ENCODE measurements at regions not wholly inside any gene's neighbourhood (a gene's known extent, or its start where the extent isn't known, plus 50 kb on each side); places are given as distances from the start of the nearest gene placed in this dataset.

DNA sequence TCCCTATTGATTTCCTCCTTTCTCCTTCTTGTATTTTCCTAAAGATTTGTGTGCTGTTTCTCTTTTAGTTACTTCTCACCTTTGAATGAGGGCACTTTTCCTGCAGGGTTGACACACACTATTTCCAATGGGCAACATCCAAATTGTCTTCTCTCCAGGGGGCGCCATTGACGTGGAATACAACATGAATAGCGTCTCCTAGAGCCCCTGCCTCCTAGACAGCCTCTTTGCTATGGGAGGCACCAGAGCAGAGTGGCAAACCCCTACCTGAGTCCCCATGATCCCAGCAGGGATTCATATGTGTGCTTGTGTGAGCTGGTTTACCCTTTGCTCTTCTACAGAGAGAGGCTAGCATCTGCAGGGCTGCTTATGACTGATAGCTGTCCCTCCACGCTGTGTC lies 61.3 kb upstream of the ITSN2 start:
- no peak overlapping the region for H3K4me3 ChIP-seq (ENCODE audit: low read length)
- H3K27me3 ChIP-seq (ENCODE audit: control insufficient read depth, insufficient read depth, low read length): no peaks in the 10 kb centered on the region
- H3K27ac ChIP-seq (ENCODE audit: low read length): no peak overlapping the region
- 29% methylated on average over 4 of the region's 4 CpGs for WGBS (ENCODE audit: insufficient coverage)
- H3K4me1 ChIP-seq (ENCODE audit: control insufficient read depth, insufficient read depth, low read length): peaks cover 7% of the 10 kb centered on the region
- peak; percentile 69 for DNase-seq
- no peaks in the 10 kb centered on the region for H3K36me3 ChIP-seq (ENCODE audit: control insufficient read depth, insufficient read depth, low read length)
- H3K9me3 ChIP-seq (replicated peaks; ENCODE audit: control insufficient read depth, low read depth, low read length): no peaks in the 10 kb centered on the region

DNA sequence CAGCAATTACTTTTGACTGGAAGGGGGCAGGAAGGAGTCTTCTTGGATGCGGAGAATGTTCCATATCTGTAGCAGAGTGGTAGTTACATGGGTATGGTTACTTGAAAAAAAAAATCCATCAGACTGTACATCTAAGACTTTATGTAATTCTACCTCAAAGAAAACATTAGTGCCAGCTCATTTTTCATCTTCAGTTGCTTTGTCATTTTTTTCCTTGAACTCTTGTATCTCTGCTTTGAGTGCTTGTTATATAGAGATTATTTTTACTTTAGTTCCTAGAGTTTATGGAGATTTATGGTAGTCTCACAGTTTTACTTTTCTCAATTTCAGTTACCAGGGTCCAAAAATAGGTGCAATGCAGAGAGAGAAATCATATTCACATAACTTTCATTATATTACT lies 60.0 kb upstream of the ITSN2 start:
- no peak for DNase-seq
- Histone ChIP-seq H3K9me3 (replicated peaks; ENCODE audit: control insufficient read depth, low read depth, low read length) (no peaks in the 10 kb centered on the region), H3K27me3 (ENCODE audit: control insufficient read depth, insufficient read depth, low read length) (no peaks in the 10 kb centered on the region), H3K4me3 (ENCODE audit: low read length) (no peak overlapping the region), H3K4me1 (ENCODE audit: control insufficient read depth, insufficient read depth, low read length) (peaks cover 7% of the 10 kb centered on the region), H3K36me3 (ENCODE audit: control insufficient read depth, insufficient read depth, low read length) (no peaks in the 10 kb centered on the region), H3K27ac (ENCODE audit: low read length) (no peak overlapping the region)
- WGBS (ENCODE audit: insufficient coverage): no CpG with 5 or more reads among the region's 1 CpG

DNA sequence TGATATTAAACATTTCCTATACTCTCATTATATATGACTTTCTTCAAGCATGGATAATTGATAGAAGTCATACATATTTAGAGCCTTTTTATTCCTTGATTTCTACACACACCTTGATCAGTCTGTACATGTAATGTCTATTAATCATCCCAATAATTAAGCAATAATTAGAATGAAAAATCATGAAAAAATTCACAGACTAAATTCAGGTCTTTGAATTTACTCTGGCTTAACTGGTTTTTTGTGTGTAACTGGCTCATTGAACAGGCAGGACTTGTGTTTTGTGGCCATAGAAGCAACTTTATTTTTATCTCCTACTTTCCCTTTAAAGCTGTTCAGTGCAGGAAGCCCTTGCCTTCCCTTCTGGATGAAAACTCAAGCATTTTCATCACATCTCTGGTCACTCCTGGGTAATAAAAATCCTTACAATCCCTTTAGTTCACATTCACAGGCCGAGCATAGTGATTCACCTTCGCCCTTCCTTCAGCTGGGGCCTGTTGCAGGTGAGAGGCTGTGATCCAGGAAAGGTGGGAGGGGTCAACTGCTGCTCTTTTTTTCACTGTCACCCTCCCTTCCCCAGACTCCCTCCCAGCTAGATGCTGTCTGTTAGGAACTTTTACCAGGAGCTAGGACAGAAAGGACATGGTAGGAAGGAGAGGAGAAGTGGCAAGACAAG lies 58.0 kb upstream of the ITSN2 start:
- peaks cover 7% of the 10 kb centered on the region for H3K4me1 ChIP-seq (ENCODE audit: control insufficient read depth, insufficient read depth, low read length)
- H3K36me3 ChIP-seq (ENCODE audit: control insufficient read depth, insufficient read depth, low read length): no peaks in the 10 kb centered on the region
- H3K4me3 ChIP-seq (ENCODE audit: low read length): no peak overlapping the region
- H3K27ac ChIP-seq (ENCODE audit: low read length): no peak overlapping the region
- H3K27me3 ChIP-seq (ENCODE audit: control insufficient read depth, insufficient read depth, low read length): no peaks in the 10 kb centered on the region
- no CpG with 5 or more reads among the region's 2 CpGs for WGBS (ENCODE audit: insufficient coverage)
- H3K9me3 ChIP-seq (replicated peaks; ENCODE audit: control insufficient read depth, low read depth, low read length): no peaks in the 10 kb centered on the region
- no peak for DNase-seq

DNA sequence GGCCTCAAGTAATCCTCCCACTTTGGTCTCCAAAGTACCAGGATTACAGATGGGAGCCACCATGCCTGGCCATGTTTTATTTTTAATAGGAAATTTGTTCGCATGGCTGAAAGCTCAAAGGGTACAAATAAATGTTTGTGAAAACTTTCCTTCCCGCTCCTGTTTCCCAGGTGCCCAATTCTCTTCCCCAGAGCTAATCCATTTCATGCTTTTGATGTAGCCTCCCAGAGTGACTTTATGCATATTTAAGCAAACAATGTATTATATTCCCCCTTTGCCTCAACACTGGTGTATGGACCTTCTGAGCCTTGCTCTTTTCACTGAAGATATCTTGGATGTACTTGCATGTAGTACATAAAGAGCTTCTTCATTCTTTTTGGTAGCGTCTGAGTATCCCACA lies 52.5 kb upstream of the ITSN2 start:
- Histone ChIP-seq H3K36me3 (ENCODE audit: control insufficient read depth, insufficient read depth, low read length) (no peaks in the 10 kb centered on the region), H3K4me1 (ENCODE audit: control insufficient read depth, insufficient read depth, low read length) (peaks cover 27% of the 10 kb centered on the region), H3K4me3 (ENCODE audit: low read length) (no peak overlapping the region), H3K9me3 (replicated peaks; ENCODE audit: control insufficient read depth, low read depth, low read length) (no peaks in the 10 kb centered on the region), H3K27me3 (ENCODE audit: control insufficient read depth, insufficient read depth, low read length) (no peaks in the 10 kb centered on the region), H3K27ac (ENCODE audit: low read length) (no peak overlapping the region)
- 83% methylated on average over 1 of the region's 3 CpGs for WGBS (ENCODE audit: insufficient coverage)
- DNase-seq: no peak

DNA sequence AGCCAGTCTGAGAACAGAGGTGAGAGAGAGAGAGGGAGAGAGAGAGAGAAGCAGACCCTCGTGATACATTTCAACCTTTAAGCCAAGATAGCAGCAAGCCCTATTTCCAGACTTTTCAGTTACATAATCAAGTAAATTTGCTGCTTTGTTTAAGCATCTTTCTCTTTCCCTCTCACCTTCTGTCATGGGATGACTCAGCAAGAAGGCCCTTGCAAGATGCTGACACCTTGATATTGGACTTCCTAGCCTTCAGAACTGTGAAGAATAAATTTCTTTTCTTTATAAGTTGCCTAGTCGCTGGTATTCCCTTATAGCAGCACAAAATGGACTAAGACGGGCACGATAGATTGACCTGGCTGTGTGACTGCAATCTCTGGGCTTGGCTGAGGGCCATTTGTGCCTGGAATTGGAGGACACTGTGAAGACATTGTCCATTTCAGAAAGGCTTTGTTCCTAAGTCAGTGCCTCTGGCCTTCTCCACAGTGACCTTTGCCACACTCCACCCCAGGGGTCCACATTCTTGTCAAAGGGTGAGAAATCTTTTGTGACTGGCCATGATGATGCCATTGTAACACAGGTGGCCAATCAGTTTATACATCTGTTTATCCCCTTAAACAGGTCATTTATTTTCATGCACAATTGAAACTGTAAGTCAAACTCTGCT lies 51.3 kb upstream of the ITSN2 start:
- peak overlapping the region; percentile 74 for H3K27ac ChIP-seq (ENCODE audit: low read length)
- H3K36me3 ChIP-seq (ENCODE audit: control insufficient read depth, insufficient read depth, low read length): no peaks in the 10 kb centered on the region
- H3K27me3 ChIP-seq (ENCODE audit: control insufficient read depth, insufficient read depth, low read length): no peaks in the 10 kb centered on the region
- H3K4me3 ChIP-seq (ENCODE audit: low read length): no peak overlapping the region
- no peak for DNase-seq
- H3K4me1 ChIP-seq (ENCODE audit: control insufficient read depth, insufficient read depth, low read length): peaks cover 27% of the 10 kb centered on the region
- WGBS (ENCODE audit: insufficient coverage): 92% methylated on average over 3 of the region's 4 CpGs
- H3K9me3 ChIP-seq (replicated peaks; ENCODE audit: control insufficient read depth, low read depth, low read length): no peaks in the 10 kb centered on the region

DNA sequence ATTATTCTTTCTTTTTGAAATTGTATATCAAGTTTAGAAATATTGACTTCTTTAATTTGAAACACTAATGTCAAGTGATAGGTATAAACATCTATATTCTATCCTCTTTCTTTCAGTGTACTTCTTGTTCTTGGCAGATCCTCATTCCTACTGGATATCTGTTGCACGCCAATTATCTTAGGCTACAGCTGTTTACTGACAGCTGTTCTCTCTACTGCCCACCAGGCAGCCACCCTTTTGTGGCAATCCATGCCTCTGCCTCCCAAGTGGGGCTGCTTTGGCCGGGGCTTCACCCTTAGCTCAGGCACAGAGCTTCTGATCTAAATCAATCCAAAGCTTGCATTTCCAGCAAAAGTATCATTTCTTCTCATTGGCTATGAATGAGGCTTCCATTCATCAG lies 50.6 kb upstream of the ITSN2 start:
- Histone ChIP-seq H3K36me3 (ENCODE audit: control insufficient read depth, insufficient read depth, low read length) (no peaks in the 10 kb centered on the region), H3K4me3 (ENCODE audit: low read length) (no peak overlapping the region), H3K27me3 (ENCODE audit: control insufficient read depth, insufficient read depth, low read length) (no peaks in the 10 kb centered on the region), H3K9me3 (replicated peaks; ENCODE audit: control insufficient read depth, low read depth, low read length) (no peaks in the 10 kb centered on the region), H3K4me1 (ENCODE audit: control insufficient read depth, insufficient read depth, low read length) (peaks cover 27% of the 10 kb centered on the region), H3K27ac (ENCODE audit: low read length) (peak overlapping the region; percentile 74)
- DNase-seq: peak; percentile 81
- 80% methylated on average over 1 of the region's 2 CpGs for WGBS (ENCODE audit: insufficient coverage)

DNA sequence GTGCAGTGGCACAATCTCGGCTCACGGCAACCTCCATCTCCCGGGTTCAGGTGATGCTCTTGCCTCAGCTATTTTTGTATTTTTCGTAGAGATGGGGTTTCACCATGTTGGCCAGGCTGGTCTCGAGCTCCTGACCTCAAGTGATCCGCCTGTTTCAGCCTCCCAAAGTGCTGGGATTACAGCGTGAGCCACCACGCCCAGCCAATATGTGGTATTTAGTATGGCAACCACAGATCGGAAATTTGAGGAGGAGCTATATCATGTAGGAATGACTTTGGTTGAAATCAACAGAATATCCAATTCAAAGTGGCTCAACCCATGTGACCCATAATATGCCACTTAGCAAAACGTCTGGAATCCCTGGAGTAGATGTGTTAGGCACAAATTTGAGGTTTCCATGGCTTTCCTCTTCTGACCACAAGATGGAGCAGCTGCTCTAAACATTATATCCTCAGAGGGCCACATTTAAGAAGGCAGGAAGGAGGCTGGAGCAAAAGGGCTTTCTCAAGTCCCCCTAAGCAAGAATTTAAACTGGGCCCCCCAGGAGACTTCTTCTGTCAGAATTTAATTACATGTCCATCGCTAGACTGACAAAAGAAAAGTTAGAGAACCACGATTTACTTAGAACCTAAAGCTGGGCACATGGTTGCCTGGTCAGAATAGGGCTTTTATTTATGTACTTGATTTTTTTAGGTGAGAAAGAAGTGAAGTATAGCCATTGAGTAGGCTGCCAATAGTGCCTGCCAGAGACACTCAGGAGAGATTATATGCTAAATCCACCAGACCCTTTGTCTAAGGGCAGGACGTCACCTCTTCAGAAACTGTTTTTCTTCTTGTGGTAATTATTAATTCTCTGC lies 49.6 kb upstream of the ITSN2 start:
- Histone ChIP-seq H3K36me3 (ENCODE audit: control insufficient read depth, insufficient read depth, low read length) (no peaks in the 10 kb centered on the region), H3K9me3 (replicated peaks; ENCODE audit: control insufficient read depth, low read depth, low read length) (no peaks in the 10 kb centered on the region), H3K4me1 (ENCODE audit: control insufficient read depth, insufficient read depth, low read length) (peaks cover 27% of the 10 kb centered on the region), H3K4me3 (ENCODE audit: low read length) (no peak overlapping the region), H3K27me3 (ENCODE audit: control insufficient read depth, insufficient read depth, low read length) (no peaks in the 10 kb centered on the region), H3K27ac (ENCODE audit: low read length) (peak overlapping the region; percentile 66)
- peak; percentile 90 for DNase-seq
- 58% methylated on average over 6 of the region's 13 CpGs for WGBS (ENCODE audit: insufficient coverage)

Data from muscle of leg (tissue), 3 donors.